GM21619 (cell line): ENCODE measurements at regions not wholly inside any gene's neighbourhood (a gene's known extent, or its start where the extent isn't known, plus 50 kb on each side); places are given as distances from the start of the nearest gene placed in this dataset.
A peak's percentile ranks its signal among the peaks of the same experiment; 100 is the strongest.

Experiments
- ATAC-seq: cut with Tn5 transposase; IDR thresholded peaks from one replicate; pipeline ENCODE4 v1.9.1; 2021; ENCODE audit not compliant: unreplicated experiment

DNA sequence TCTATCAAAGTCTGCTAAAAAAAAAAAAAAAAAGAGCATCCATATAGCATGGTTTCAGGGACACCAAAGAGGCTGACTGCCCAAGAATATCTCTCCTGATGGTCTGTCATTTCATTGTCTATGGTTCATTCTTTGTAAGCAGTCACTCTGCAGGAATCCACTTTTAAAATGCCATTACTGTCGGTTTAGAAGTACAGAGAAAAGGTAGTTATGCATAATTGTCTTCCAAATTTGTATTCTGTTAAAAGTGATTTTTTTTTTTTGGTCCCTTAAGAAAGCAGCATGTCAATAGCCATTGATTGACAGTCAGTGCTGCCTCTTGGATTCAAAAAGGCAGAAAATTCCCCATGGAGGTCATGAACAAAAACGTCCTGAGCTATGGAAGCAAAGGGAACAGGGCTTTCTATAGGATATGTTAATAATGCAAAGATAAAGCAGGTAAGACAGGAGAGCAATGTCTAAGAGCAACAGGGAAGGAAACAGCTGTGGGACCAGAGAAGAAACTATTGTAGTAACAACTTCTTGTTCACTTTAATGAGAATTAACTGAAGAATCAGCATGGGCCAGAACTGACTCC lies 245.8 kb downstream of the TMX3 start:
- ATAC-seq: no peak

DNA sequence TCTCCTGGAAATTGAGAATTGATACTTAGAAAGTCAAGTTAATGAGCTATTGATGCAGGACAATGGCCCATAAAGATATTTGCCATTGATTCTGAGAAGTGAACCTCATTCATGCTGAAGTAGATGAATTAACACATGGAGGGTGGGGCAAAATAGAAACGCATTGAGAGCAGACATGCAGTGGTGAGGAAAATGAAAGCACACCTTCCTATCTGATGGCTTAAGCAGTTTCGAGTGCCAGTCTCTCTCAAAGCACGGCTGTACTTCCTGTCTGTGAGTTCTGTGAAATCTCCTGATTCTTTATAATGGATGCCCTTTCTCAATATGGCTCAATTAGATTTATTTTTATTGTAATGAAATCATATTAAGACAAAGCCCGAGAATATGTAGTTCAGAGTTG lies 247.0 kb downstream of the TMX3 start:
- peak; percentile 64 for ATAC-seq

- ATAC-seq: no peak
Observed at GRCh38 chr18:68467329-68467728, 247.6 kb downstream of the TMX3 start.

DNA sequence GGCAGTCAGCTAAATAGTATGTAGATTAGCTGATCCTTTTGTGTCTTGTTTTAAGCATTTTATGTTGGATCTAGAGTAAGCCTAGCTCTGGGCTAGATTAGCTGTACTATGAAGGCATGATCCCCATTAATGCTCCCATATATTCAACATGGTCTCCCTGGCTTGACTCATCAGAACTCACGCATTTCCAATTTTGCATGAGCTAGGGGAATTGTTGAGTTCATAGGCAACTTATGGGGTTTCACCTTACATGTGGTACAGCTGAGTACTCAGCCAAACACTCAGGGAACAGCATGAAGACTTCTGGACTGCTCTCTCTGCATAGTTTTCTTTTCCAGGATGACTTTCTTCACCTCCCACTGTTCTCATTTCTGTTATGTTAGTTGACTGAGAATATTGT lies 248.2 kb downstream of the TMX3 start:
- no peak for ATAC-seq

DNA sequence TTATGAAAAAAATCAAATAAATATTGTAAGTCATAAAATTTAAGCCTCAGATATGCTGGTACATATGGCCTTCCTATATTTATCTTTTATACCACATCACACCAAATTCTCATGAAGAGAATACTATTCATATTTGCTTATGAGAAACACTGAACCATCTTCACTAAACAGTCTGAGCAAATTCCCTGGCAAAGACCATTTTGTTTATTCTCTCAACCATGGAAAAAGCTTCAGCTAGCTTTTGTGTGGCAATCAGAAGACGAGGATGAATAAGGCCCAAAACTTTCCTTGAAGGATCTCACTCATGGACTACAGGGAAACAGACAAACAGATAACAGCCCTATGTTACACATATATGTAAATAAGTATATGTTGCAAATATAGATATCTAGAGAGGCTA lies 252.1 kb downstream of the TMX3 start:
- ATAC-seq: no peak

DNA sequence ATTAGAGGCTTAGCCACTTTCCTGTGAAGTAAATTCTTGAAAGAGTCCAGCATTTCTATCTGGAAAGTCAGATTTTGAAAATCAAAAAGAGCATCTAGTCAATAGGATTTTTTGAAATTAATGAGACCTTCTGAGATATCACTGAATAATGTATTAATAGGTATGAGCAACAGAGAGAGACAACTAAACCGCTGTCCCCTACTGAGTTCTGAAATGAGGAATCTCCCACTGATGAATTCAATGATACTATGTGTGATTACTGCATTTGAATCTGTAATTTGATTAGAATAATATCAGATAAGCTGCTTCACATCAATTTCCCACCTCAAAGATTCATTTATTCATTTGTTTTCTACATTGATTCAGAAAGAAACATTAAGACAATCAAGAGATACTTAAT lies 252.8 kb downstream of the TMX3 start:
- ATAC-seq: no peak

DNA sequence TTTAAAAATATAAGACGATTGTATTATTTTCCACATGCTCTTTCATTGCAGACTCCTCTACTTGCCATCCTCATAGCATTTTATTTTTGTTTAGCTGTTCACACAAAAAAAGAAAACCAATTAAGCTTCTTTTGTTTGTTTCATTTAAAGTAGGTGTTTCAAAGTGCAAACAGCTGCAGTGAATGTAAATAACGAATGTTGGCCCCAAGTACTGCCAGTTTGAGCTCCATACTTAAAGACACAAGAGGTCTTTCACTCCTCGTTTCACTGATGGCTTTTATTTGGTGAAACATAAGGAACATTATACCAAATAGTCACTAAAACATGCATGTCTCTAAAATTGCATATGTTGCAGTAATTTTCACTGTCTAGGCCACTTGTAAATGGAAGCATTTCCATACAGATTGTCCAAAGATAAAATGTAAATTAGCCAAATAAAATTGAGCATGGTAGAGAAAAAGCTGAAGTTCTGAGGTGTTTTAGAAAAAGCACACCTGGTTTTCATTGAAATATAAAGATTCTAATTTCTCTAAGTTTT lies 253.4 kb downstream of the TMX3 start:
- ATAC-seq: no peak

GRCh38 chr18:68459968-68460367 lies 254.9 kb downstream of the TMX3 start:
- ATAC-seq: no peak

GRCh38 chr18:68456985-68457384 lies 257.9 kb downstream of the TMX3 start:
- ATAC-seq: no peak

DNA sequence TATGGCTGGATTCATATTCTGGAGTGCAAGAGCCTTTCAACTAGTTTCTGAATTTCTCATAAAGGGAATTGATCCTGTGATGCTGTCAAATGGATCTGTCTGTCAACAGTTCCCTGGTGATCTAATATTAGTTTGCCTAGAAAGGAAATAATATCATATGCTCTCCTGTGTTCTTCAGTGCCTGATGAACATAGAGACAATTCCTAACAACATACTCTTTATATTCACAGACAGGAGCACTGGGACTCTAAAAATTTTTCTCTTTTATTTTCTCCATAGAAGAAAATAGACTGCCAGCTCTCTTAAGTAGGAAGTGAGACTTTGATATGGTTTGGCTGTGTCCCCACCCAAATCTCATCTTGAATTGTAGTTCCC lies 259.7 kb downstream of the TMX3 start:
- ATAC-seq: no peak

DNA sequence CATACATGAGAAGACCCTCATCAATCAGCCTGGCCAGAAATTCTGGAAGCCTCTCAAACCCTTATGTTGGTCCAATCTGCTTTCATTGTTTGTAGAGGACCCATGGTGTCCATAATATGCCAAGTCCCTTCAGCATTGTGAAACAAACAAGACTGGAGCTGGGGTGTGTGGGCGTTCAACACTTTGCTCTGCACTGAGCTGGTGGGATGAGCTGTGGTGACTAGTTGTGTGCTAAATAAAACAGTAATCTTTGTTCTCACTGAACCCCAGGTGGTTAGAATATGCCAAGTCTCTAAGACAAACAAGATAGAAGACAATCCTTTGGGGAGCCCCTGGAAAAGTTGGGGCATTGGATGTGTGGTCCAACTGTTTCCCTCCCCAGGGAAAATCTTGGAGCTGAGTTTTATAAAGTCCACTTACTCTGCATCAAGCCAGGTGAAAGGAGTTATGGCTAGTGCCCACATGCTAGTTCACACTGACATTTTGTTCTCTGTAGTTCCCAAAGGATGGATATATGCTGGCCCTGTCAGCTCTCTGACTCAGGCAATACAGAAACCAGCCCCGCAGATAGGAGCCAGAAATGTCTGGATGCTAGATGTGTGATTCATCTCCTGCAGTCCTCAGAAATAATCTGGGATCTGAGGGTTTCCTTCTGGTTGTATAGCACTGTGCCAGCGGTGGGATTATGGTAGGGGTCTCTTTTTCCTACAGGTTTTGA lies 260.2 kb downstream of the TMX3 start:
- ATAC-seq: no peak

DNA sequence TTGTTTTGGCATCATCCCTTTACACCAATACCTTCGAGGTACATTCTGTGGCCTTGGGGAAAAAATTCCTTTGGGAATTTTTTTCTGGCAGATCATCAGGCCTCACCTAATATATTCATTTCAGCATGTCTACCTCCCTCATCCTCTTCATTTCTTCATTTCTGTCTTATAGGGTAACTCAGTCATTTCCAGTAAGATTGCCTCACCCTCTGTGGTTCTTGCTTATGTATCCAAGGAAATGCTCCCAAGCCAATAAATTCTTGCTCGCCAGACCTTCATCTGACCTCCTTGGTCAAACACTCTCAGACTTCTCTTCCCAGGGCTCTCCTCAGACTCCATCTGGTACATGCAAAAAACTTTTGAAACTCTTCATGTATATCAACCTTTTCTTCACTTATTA lies 265.6 kb downstream of the TMX3 start:
- ATAC-seq: no peak

DNA sequence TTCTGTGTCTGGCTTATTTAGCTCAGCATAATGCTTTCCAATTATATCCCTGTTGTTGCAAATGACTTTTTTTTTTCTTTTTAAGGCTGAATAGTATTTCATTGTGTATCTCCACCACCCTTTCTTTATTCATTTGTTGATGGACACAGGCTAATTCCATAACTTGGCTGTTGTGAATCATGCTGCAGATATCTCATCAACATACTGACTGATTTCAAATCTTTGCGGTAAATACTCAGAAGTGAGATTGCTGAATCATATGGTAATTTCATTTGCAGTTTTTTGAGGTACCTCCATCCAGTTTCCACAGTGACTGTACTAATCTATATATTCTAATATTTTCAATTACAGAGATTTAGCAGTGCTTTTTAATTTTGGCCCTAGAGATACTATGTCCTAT lies 266.2 kb downstream of the TMX3 start:
- no peak for ATAC-seq

DNA sequence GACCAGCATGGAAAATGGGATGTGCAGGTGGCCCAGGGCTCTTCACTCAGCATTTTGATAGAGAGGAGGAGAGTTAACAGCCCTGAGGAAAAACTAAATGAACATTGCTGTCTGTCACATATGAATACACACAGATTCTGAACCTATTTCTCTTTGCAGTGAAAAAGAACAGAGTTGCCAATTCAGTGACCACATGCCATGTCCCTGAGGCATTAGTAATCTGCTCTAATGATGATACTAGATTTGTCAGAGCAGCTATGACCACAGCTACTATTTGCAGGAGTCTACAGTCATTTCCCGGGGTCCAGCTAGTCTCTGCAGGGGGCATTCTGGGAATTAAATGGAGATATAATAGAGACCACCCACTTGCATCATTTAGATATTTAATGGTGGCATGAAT lies 267.6 kb downstream of the TMX3 start:
- ATAC-seq: no peak

GRCh38 chr18:68445668-68446426 lies 269.1 kb downstream of the TMX3 start:
- no peak for ATAC-seq

DNA sequence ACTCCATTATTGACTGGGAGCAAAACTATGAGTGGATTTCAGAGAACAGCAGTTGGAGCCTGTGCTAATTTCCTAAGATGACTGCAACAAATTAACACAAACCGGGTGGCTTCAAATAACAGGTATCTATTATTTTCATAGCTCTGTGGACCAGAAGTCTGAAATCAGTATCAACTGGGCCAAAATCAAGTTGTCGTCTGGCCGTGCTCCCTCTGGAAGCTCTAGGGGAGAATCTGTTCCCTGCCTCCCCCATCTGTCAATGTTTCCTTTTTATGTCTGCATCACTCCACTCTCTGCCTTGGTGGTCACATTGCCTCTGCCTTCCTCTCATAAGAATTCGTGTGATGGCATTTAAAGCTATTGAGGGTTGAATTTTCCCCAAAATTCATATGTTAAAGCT lies 269.8 kb downstream of the TMX3 start:
- ATAC-seq: no peak

DNA sequence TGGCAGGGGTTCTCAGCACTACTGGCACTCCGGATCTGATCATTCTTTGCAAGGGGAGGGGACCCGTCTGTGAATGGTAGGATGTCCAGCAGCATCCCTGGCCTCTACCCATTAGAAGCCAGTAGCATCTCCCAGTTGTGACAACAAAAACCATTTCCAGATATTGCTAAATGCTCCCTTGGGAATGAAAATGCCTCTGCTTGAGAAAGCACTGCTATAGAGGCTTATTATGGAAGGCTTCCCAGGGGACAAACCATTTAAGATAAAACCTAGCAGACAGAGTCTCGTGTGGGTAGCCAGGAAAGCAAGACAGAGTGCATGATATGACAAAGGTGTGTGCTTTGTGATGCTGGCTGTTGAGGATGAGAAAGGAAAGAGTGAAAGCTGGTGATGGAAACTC lies 273.7 kb downstream of the TMX3 start:
- ATAC-seq: no peak

DNA sequence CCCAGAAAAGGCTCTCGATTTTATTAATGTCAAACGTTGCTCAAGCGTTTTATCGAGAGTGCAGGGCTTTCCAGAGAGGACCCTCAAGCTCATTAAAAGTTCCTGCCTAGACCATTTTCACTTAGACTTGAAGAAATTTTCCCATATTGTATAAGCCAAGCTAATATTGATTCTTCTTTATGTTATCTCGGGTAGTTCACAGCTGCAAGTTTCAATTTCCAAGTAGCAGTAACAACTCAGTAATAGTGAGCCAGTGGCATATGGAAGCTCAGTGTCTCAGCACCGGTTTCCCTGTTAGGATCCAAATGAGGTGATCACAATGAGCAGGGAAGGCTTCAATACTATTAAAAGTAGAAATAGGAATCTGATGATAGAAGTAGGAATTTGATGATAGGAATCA lies 274.5 kb downstream of the TMX3 start:
- ATAC-seq: no peak

- no peak for ATAC-seq
Observed at GRCh38 chr18:68439642-68440041, 275.3 kb downstream of the TMX3 start.

DNA sequence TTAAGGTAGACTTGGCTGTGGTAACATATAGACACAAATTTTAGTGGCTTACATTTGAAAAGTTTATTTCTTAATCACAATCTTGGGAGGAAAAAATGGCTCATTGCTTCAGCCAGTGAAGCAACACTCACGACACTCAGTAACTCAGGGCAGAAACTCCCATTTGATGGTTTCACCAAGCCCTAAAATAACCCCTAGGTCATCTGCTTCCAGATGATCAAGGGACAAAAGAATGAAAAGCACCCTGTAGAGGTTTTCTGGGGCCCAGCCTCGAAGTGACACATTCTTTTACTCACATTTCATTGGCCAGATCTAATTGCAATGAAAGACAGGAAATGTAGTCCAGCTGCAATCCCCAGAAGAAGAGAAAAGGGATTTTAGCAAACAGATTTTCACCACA lies 275.9 kb downstream of the TMX3 start:
- no peak for ATAC-seq

DNA sequence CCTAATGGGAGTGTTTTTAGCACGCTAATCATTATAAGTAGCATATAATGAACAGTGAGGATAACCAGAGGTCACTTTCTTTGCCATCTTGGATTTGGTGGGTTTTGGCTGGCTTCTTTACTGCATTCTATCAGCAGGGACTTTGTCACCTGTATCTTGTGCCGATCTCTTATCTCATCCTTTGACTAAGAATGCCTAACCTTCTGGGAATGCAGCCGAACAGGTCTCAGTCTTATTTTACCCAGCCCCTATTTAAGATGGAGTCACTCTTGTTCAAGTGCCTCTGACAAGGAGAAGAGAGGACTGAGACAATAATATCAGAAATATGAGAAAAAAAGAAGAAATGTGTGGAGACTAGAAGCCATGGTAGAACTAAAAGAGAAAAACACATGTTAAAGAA lies 276.4 kb downstream of the TMX3 start:
- no peak for ATAC-seq

- ATAC-seq: no peak
Observed at GRCh38 chr18:68436485-68436884, 278.4 kb downstream of the TMX3 start.
